Psoas muscle (tissue), 7 donors: ENCODE measurements at regions not wholly inside any gene's neighbourhood (a gene's known extent, or its start where the extent isn't known, plus 50 kb on each side); places are given as distances from the start of the nearest gene placed in this dataset.

Experiments
- ATAC-seq, 4 donors: fragments of 200-7000 bp; cut with Tn5 transposase; one replicate each; pipeline ENCODE4 v1.9.1; 2020; ENCODE audit warnings: moderate library complexity in 3 of 4, mild to moderate bottlenecking in 2 of 4
- DNase-seq, 2 donors: peaks; one replicate each; pipeline ENCODE4 v3.0.0-alpha.2; 2020
- H3K27ac ChIP-seq: fragments of 200-600 bp; one replicate; pipeline ENCODE4 v1.8.0; 2022
- H3K27me3 ChIP-seq, 3 donors: fragments of 200-600 bp in 1 of 3; one replicate each; pipeline versions ENCODE4 v1.6.1 to v1.8.0; 2013 to 2022; ENCODE audit warnings: low read length in 2 of 3, mild to moderate bottlenecking in 2 of 3, moderate library complexity in 1 of 3; ENCODE audit not compliant: insufficient read depth in 3 of 3
- H3K36me3 ChIP-seq, 2 donors: fragments of 200-600 bp in 1 of 2; one replicate each; pipeline versions ENCODE4 v1.6.1 to v1.8.0; 2013 to 2022; ENCODE audit warnings: low read depth in 1 of 2, mild to moderate bottlenecking in 1 of 2, moderate library complexity in 1 of 2; ENCODE audit not compliant: insufficient read depth in 1 of 2
- H3K4me1 ChIP-seq: fragments of 200-600 bp; one replicate; pipeline ENCODE4 v1.8.0; 2022
- H3K4me3 ChIP-seq: fragments of 200-600 bp; one replicate; pipeline ENCODE4 v1.8.0; 2022; ENCODE audit warnings: mild to moderate bottlenecking
- H3K9me3 ChIP-seq: fragments of 200-600 bp; one replicate; pipeline ENCODE4 v1.8.0; 2022
- WGBS, 3 donors: extraction: QIAGEN DNeasy Blood & Tissue Kit; methylation state at CpG; one replicate each; pipeline versions ENCODE4 v1.1.6 to v1.1.7; 2013; 5-methylcytosine and 5-hydroxymethylcytosine counted together
- intact Hi-C, 2 donors: fragments of 100-400 bp; cut with DNase I; formaldehyde crosslinking; loops; one replicate each; pipeline versions ENCODE4 v1.11.0 to v1.14.2; 2022
- TF ChIP-seq, protein P1 (sequence below): fragments of 200-600 bp; IDR thresholded peaks from one replicate; pipeline ENCODE4 v1.8.0; 2022; ENCODE audit warnings: antibody characterized with exemption
- donor health status: healthy with polysubstance abuse.
- donor health status: DM: no; HTN: no; CAD: no; lungs with moderate emphysema.
- donor health status: Bipolar disorder and iron deficiency.
- donor health status: healthy.
- donor health status: DM: yes; HTN: yes; CAD: no.
- donor health status: DM: no; HTN: no; CAD: no.
- donor health status: DM: yes; HTN: yes; CAD: no.

DNA sequence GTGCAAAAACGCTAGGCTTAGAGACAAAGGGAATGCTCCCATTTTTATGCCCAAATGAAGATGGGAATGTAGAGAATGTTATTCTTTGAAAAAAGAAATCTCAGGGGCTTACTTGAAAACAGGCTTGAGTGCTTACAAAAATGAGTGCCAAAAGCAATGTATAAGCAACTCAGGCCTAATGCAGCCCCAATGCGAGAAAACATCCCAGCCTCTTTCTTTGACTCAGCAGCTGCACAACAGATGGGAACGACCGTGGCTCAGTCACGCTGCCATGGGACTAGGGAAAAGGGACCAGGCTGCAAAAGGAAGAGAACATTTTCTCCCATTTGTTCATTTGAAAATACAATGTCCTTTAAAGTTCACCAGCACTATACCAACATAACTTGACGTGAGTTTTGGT lies 246.4 kb upstream of the LRIG1 start:
- H3K27ac ChIP-seq, result no peak overlapping the region

DNA sequence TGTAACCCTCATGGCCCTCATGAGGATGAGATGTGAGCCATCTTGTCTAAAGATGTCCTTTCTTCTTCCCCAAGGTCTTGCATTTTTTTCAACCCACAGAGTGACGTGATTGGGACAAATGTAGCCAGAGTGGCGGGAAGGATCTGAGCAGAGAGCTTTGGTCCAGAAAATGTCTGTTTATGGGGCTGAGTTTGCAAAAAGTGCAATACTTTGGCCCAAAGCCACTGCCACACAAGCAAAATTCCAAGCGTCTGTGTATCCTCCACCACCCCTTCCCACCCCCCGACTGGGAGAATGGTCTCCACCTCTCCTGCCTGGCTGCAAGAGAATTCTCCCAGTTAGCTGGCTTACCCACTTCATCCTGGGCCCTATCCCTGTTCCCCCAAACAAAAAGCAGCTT lies 246.9 kb upstream of the LRIG1 start:
- H3K27ac ChIP-seq, result no peak overlapping the region
- H3K36me3 ChIP-seq, result no peaks in the 10 kb centered on the region
- no peaks in the 10 kb centered on the region for H3K9me3 ChIP-seq
- H3K4me1 ChIP-seq, result no peaks in the 10 kb centered on the region
- ATAC-seq (no peak), DNase-seq (no peak)
- TF ChIP-seq, protein P1, sequence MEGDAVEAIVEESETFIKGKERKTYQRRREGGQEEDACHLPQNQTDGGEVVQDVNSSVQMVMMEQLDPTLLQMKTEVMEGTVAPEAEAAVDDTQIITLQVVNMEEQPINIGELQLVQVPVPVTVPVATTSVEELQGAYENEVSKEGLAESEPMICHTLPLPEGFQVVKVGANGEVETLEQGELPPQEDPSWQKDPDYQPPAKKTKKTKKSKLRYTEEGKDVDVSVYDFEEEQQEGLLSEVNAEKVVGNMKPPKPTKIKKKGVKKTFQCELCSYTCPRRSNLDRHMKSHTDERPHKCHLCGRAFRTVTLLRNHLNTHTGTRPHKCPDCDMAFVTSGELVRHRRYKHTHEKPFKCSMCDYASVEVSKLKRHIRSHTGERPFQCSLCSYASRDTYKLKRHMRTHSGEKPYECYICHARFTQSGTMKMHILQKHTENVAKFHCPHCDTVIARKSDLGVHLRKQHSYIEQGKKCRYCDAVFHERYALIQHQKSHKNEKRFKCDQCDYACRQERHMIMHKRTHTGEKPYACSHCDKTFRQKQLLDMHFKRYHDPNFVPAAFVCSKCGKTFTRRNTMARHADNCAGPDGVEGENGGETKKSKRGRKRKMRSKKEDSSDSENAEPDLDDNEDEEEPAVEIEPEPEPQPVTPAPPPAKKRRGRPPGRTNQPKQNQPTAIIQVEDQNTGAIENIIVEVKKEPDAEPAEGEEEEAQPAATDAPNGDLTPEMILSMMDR, result no peak
- no peaks in the 10 kb centered on the region for H3K27me3 ChIP-seq
- intact Hi-C loops, result no loop called here
- WGBS, 3 donors, result 55 to 73% (median 61%) methylated on average over 4 of the region's 4 CpGs
- no peak overlapping the region for H3K4me3 ChIP-seq

More for the DNA sequence above, 246.4 kb upstream of the LRIG1 start:
- TF ChIP-seq, protein P1, result no peak
- Histone ChIP-seq H3K4me1 (no peaks in the 10 kb centered on the region), H3K36me3 (no peaks in the 10 kb centered on the region), H3K9me3 (no peaks in the 10 kb centered on the region), H3K27me3 (no peaks in the 10 kb centered on the region), H3K4me3 (no peak overlapping the region)
- WGBS, 3 donors, result 54 to 76% (median 59%) methylated on average over 6 of the region's 6 CpGs
- DNase-seq (no peak), ATAC-seq (no peak)
- intact Hi-C loops, result no loop called here

DNA sequence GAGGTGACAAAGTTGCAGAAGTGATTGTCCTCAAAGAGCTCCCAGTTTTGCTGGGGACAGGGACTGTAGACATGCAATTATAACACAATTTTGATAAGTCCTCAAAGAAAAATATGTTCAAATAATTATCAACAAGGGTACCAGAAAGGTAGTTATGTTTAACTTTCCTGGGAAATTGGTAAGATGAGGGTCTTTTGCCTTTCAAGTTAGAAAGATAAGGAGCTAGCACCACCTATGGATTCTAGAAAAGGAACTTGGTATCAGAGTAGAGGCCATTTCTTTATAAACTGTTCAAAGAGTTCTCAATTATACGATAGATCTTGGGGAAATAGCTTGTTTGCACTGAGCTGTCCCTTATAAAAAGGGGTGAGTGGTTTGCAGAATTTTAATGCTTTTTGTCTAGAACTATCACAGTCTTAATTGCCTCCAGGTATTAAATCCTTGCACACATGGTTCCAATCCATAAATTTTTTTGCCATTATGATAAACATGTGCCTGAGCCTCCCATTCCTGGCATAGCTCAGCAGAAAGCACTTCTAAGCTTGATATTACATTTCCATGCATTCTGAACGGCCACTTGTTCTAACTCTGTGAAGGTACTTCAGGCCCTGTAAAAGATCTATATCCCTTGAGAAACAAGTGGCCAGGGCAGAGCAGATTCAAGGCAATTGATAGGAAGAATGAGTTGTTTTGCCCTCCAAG lies 247.5 kb upstream of the LRIG1 start:
- Histone ChIP-seq H3K4me3 (no peak overlapping the region), H3K4me1 (no peaks in the 10 kb centered on the region), H3K9me3 (no peaks in the 10 kb centered on the region), H3K36me3 (no peaks in the 10 kb centered on the region), H3K27ac (no peak overlapping the region), H3K27me3 (no peaks in the 10 kb centered on the region)
- TF ChIP-seq, protein P1, result no peak
- intact Hi-C loops, result no loop called here
- ATAC-seq (no peak), DNase-seq (no peak)
- 54 to 70% (median 65%) methylated on average over 2 of the region's 2 CpGs for WGBS, 3 donors

DNA sequence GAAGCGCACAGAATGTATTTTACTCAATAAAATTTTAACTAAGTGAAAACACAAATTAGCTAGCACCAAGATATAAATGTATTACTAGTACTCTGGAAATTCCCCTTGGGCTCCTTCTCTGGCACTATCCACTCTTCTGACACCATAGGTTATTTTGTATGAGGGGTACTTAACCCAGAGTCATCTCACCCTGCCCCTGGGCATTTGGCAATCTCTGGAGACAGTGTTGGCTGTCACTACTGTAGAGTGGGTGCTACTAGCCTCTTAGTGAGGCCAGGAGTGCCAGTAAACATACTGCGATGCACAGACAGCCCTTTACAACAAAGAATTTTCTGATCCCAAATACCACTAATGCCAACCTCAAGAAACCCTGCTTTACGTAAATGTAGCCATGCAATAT lies 246.3 kb upstream of the KBTBD8 start:
- no peak for DNase-seq
- H3K4me3 ChIP-seq, result no peak overlapping the region
- no peaks in the 10 kb centered on the region for H3K36me3 ChIP-seq
- H3K4me1 ChIP-seq, result no peaks in the 10 kb centered on the region
- no peaks in the 10 kb centered on the region for H3K27me3 ChIP-seq
- no peaks in the 10 kb centered on the region for H3K9me3 ChIP-seq
- WGBS, 3 donors, result 94 to 97% (median 96%) methylated on average over 3 of the region's 3 CpGs
- intact Hi-C loops, result no loop called here
- H3K27ac ChIP-seq, result no peak overlapping the region
- ATAC-seq, result no peak
- TF ChIP-seq, protein P1, result no peak

DNA sequence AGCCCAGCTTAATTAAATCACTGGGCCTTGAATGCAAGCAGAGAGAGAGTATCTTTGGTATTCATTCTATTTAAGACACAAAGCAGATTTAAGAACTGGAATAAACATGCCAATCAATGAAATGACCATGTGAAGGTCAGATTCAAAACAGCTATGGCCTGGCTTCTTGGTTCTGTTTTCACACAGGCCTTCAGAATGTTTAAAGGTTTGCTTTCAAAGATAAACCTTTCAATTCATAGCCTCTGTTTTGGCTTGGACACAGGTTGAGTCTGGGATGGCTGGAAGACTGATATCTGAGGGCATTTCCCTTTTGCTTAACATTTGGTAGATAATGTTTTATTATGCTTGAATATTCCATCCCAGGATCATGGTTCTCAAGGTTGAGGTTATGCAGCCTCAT lies 244.4 kb upstream of the KBTBD8 start:
- no peak overlapping the region for H3K4me3 ChIP-seq
- DNase-seq, result no peak
- no peaks in the 10 kb centered on the region for H3K27me3 ChIP-seq
- intact Hi-C loops, result no loop called here
- H3K27ac ChIP-seq, result no peak overlapping the region
- H3K9me3 ChIP-seq, result no peaks in the 10 kb centered on the region
- H3K4me1 ChIP-seq, result no peaks in the 10 kb centered on the region
- TF ChIP-seq, protein P1, result no peak
- no peak for ATAC-seq
- no peaks in the 10 kb centered on the region for H3K36me3 ChIP-seq
